ES-I3 (cell line): ENCODE measurements at regions not wholly inside any gene's neighbourhood (a gene's known extent, or its start where the extent isn't known, plus 50 kb on each side); places are given as distances from the start of the nearest gene placed in this dataset.

Experiments used
- H3K36me3 ChIP-seq: 2 replicates; pipeline ENCODE4 v1.6.1; 2013; ENCODE audit warnings: mild to moderate bottlenecking, low read length, control low read depth, moderate library complexity; ENCODE audit not compliant: insufficient read depth
- H3K4me1 ChIP-seq: 2 replicates; pipeline ENCODE4 v1.6.1; 2013; ENCODE audit warnings: mild to moderate bottlenecking, control low read depth, low read length; ENCODE audit not compliant: insufficient read depth
- H3K9ac ChIP-seq: 2 replicates; pipeline ENCODE4 v1.6.1; 2013; ENCODE audit warnings: low read depth, mild to moderate bottlenecking, low read length, moderate library complexity
- H3K9me3 ChIP-seq: 2 replicates; pipeline ENCODE4 v1.6.1; 2013; ENCODE audit warnings: mild to moderate bottlenecking, low read length, moderate library complexity; ENCODE audit not compliant: control insufficient read depth, insufficient read depth

DNA sequence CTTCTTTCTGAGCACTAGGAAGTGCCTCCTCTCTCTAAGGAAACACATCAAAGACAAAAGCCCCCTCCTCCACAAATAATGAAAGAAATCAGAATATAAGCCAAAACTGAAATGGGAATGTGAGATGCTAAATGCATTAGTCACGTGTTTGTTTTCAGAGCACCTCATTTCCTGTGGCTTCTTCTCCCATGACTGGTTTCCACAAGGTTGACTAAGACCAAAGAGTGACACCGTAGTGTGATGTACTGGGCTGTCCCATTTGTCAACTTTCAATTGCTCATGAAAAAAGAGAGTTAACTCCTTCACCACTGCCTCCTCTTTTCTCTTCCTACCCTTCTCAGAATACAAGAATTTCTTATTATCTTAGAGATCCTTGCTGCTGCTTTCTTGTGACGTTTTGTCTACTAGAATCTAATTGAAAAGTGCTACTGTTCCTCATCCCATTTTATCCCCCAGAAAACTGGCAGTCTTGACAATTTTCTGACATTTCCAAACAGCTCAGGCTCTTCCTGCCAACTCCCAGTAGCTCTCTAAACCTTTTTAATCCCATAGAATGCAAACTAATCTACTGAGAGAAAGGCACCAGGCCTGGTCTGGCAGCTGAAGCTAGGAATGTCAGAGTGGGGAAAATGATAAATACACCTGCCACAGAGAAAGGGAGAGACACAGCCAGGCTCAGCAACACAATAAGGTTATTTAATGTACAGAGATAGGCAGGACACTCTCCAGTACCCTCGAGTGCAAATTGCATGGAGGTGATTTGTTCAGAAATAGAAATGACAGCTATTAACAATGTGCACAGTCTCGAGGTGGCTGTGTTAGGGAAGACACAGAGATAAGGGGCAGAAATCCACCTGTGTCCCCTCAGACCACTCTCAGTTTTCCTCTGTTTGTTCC lies 671.7 kb upstream of the NRSN1 start:
- H3K36me3 ChIP-seq = no peaks in the 10 kb centered on the region
- no peaks in the 10 kb centered on the region for H3K9me3 ChIP-seq
- no peaks in the 10 kb centered on the region; the same call in 1 of the 2 replicates for H3K4me1 ChIP-seq
- H3K9ac ChIP-seq = no peak overlapping the region

DNA sequence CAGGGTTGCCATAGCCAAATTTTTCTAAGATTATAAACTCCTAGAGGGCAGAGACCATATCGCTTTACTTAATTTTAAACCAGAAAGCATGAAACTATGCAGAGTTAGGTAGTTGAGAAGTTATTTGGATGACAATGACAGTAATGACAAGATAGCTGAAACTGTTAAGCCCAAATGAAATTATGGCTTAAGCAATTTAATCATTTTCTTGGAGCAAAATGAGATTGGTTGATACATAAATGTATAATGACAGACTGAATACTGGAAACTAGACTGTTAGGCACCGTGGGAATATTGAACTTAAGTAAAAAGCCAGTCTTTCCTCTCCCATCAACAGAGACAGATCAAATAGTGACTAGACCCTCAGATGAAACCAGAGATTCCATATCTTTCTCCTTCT lies 670.3 kb upstream of the NRSN1 start:
- H3K9ac ChIP-seq = no peak overlapping the region
- no peaks in the 10 kb centered on the region for H3K36me3 ChIP-seq
- H3K4me1 ChIP-seq = no peaks in the 10 kb centered on the region; the same call in 1 of the 2 replicates
- no peaks in the 10 kb centered on the region for H3K9me3 ChIP-seq

DNA sequence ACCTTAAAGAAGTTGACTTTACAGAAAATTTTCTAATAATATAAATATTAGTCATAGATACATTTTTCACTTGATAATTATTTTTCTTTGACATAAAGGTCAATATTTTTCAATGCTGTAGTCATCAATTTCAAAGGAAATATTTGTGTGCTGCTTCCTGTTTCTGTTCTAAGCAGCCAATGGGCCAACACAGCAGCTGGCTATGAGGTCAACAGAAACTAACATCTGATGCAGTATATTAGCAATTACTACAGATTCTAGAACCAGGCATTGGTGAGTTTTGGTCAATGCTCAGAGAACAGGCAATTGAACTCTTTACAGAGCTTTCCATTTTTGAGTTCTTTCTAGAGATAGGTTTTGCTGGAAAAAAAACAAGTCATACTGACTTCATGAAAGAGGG lies 669.6 kb upstream of the NRSN1 start:
- H3K9me3 ChIP-seq = no peaks in the 10 kb centered on the region
- H3K4me1 ChIP-seq = no peaks in the 10 kb centered on the region; the same call in 1 of the 2 replicates
- H3K9ac ChIP-seq = no peak overlapping the region
- no peaks in the 10 kb centered on the region for H3K36me3 ChIP-seq

DNA sequence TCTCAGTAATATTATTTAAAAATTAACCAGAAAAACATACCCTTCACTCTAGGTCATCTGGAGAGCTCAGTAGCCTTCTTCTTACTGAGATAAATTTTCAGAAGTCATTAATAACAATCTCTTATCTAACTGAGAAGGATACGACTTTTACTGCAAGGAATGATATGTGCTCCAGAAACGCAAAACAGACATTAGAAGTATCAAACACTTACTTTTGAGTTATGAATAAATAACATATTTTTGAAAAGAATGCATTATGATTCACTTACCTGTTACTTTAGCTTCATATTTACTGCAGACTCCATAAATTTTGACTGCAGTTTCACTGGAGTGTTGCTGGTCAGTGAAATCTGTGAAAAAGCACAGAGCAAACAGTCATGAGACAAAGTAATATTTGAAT lies 668.7 kb upstream of the NRSN1 start:
- Histone ChIP-seq H3K9ac (no peak overlapping the region), H3K4me1 (no peaks in the 10 kb centered on the region; the same call in 1 of the 2 replicates), H3K36me3 (no peaks in the 10 kb centered on the region), H3K9me3 (no peaks in the 10 kb centered on the region)

DNA sequence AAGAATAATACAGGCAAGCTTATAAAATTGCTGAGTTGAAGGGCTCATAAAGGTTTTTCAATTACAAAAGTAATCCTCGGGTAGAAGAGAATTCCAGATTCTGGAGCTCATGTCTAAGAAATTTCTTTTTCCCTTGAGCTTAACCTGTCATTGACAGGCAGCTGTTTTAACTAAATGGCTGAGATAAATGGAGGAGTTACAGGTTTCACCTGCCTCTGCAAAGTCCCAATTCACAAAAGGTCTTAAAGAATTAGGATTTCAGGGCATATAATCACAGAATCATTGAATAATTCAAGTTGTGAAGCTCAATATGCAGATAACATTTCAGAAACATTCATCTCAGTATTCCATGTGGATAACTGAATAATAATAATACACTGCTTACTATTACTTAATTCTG lies 660.1 kb upstream of the NRSN1 start:
- Histone ChIP-seq H3K4me1 (no peaks in the 10 kb centered on the region), H3K9ac (no peak overlapping the region), H3K36me3 (no peaks in the 10 kb centered on the region)

DNA sequence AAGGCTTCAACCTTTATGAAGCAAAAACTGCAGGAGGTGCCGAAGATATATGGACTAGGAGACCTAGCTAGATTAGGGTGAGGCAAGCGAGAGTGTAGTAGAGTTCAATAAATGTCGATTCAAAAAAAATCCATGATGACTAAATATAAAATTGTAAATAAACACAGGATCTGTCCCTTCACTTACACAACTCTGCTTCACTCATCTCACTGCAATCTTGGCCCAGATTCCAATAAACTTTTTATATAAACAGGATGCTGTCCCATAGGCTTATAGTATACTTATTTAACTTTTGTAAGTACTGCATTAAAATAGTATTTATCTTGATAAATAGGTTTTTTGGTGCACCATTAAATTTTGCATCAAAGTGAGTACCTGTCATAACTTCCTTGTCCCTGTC lies 648.4 kb upstream of the NRSN1 start:
- Histone ChIP-seq H3K9ac (no peak overlapping the region), H3K9me3 (peaks cover 5% of the 10 kb centered on the region; the same call in 1 of the 2 replicates), H3K4me1 (no peaks in the 10 kb centered on the region), H3K36me3 (no peaks in the 10 kb centered on the region)

More for the DNA sequence above, 660.1 kb upstream of the NRSN1 start:
- no peaks in the 10 kb centered on the region for H3K9me3 ChIP-seq

DNA sequence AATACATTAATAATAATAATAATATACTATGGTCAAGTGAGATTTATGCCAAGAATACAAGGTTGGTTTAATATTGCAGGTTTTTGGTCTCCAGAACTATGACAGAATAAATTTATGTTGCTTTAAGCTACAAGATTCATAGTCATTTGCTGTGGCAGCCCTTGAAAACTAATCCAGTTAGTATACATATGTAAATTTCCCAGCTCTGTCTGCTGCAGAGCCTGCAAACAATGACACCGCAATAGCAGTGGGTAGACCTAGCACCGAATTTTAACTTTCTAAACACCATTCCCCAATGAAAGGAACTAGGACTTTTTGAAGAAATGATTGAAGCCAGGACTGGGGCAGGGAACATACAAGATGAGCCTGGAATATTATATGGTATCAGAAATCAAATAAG lies 647.7 kb upstream of the NRSN1 start:
- H3K36me3 ChIP-seq = no peaks in the 10 kb centered on the region
- peaks cover 5% of the 10 kb centered on the region; the same call in 1 of the 2 replicates for H3K9me3 ChIP-seq
- no peak overlapping the region for H3K9ac ChIP-seq
- H3K4me1 ChIP-seq = no peaks in the 10 kb centered on the region

DNA sequence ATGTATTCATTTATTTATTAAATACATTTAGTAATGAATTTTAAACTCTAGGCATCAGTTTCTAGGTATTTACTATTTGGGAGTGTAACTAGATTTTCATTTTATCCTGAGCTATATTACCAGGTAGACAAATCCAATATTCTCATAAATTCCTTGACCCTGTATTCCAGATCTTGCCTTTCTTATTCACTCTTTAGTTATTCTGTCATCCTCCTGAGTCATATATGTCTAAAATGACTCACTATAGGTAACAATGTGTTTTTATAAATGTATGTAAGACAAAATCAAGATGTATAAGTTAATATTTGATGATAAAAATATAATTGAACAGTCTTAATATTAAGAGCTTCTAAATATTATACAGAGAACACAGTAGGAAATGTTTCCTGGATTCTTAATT lies 642.1 kb upstream of the NRSN1 start:
- H3K36me3 ChIP-seq = no peaks in the 10 kb centered on the region

DNA sequence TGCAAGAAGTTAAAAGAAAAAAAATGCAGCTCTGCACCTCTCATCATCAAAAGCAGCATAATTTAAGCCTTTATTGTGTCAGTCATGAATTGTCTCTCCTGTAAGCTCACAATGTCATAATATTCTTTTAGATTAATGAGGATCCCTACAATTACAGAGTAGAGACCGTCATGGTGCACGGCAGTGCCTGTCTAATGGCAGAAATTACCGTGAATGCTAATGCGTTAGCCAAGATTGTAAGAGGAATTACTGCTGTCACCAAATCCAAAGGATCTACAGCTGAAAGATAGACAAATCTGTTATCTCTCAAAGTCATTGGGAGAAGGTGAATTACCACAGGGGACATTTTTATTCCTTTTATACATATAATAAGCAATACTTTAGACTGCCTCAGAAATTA lies 631.6 kb upstream of the NRSN1 start:
- no peaks in the 10 kb centered on the region for H3K9me3 ChIP-seq
- H3K36me3 ChIP-seq = no peaks in the 10 kb centered on the region
- H3K9ac ChIP-seq = no peak overlapping the region
- no peaks in the 10 kb centered on the region for H3K4me1 ChIP-seq

More for the DNA sequence above, 642.1 kb upstream of the NRSN1 start:
- Histone ChIP-seq H3K9me3 (no peaks in the 10 kb centered on the region), H3K4me1 (no peaks in the 10 kb centered on the region), H3K9ac (no peak overlapping the region)

DNA sequence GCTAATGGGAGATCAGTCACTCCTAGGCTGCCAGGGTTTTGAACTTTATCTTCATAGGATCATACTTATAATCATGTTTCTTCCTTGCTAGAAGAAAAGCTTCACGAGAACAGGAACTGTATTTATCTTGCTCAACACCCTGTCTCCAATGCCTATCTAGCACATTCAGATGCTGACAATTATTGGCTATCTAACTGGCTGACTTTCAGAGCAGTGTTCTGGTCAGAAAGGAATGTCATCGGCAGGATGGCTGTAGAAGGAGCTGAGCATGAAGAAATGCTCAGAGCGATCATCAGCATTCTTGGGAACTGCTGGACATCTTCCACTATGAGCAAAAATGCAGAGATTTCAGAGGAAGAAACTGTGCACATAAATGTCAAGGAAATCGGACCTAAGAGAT lies 628.0 kb upstream of the NRSN1 start:
- Histone ChIP-seq H3K9me3 (no peaks in the 10 kb centered on the region), H3K36me3 (no peaks in the 10 kb centered on the region), H3K9ac (no peak overlapping the region), H3K4me1 (no peaks in the 10 kb centered on the region)

DNA sequence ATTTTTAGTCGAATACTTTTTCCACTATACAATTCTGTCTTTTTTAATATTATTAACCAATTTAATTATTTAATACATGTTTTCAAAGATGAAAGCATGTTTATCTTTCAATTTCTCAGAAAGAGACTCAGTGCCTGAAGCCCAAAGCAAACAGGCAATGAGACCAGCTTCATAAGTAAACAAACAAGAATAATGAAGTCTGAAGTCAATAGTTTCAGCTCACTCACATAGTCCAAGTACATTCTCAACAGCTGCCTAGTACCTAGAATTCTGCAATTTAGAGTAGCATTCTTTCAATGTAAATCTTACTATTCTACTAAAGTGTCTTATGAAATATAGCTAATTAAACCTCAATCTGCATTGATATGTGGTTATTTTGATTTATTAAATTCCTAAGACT lies 626.5 kb upstream of the NRSN1 start:
- no peaks in the 10 kb centered on the region for H3K4me1 ChIP-seq
- H3K36me3 ChIP-seq = no peaks in the 10 kb centered on the region
- H3K9ac ChIP-seq = no peak overlapping the region
- H3K9me3 ChIP-seq = no peaks in the 10 kb centered on the region

DNA sequence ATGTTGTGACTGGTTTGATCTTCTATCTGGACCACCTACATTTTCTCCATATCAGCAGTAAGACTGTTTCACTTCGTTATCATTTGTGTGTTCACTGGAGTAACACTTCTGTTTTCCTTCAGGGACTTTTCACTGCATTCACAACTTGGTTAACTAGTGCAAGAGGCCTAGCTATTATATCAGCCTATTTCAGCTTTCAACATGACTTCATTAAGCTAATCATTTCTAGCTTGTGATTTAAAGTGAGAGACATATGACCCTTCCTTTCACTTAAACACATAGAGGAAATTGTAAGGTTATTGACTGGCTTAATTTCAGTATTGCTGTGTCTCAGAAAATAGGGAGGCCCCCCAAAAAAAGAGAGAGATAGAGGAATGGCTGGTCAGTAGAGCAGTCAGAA lies 622.8 kb upstream of the NRSN1 start:
- Histone ChIP-seq H3K9ac (no peak overlapping the region), H3K9me3 (no peaks in the 10 kb centered on the region), H3K4me1 (no peaks in the 10 kb centered on the region), H3K36me3 (no peaks in the 10 kb centered on the region)

DNA sequence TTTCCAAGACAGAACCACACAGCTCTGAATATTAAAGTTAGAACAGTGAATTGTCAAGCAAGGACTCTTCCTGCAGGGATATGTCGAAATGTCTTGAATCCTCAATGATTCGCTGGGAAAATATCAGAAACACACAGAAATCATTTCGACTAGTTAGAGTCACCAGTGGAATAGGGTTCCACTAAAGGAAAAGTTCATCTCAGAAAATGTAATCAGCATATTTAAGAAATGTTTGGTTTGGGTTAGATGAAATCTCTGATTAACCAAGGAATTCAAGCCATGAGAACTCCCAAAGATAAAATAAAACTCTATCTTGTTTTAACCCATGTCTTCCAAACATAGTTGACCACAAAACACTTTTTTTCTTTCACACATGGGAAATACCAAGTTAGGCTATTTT lies 621.0 kb upstream of the NRSN1 start:
- H3K4me1 ChIP-seq = no peaks in the 10 kb centered on the region
- no peaks in the 10 kb centered on the region for H3K36me3 ChIP-seq
- H3K9ac ChIP-seq = no peak overlapping the region
- no peaks in the 10 kb centered on the region for H3K9me3 ChIP-seq

DNA sequence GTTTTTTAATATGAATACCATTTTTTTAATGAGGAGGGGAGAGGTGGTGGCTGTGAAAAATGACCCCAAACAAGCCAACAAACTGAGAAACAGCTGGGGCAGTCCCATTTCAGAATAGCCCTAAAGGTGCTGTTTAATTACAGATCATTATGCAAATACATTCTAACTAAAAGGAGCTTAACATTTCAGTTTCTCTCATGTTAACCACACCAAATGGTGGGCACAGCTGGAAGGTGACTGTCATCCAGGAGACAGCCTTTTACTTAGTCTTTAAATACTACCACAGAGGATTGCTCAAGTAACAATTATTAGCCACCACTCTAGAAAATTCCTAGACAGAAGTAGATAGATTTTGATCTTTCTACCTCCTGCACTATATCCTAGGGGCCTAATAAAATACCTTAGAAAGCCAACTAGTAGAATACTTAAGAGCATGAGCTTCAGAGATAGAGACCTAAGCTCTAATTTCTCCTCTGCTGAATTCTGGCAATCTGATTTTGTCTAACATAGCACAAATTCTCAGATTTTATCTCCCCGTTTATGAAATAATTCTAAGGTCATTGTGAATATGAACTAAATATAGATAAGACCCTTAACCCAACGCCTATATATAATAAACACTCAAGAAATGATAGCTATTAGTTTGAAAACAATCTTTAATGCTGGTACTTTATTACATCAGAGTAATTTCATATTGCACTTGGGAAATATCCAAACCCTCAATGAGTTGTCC lies 615.1 kb upstream of the NRSN1 start:
- no peaks in the 10 kb centered on the region for H3K36me3 ChIP-seq
- H3K9me3 ChIP-seq = no peaks in the 10 kb centered on the region
- no peaks in the 10 kb centered on the region for H3K4me1 ChIP-seq
- no peak overlapping the region for H3K9ac ChIP-seq

DNA sequence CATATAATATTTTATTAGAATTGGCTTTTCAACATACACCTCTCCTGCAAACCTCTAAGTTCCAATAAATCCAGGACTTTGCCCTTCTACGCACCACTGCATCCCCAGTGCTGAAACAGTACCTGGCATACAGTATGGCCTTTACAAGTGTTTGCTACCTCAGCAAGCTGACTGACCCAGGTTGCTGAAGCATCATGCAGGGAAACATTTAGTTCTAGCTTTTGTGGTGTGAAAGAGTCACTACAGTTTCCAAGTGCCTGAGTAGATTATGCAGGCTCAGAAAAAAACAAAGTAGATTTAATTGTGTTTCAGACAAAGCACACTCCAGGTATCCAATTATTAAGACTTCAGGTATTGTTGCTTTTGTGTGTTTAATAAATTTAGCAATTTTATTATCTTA lies 614.2 kb upstream of the NRSN1 start:
- no peak overlapping the region for H3K9ac ChIP-seq
- H3K4me1 ChIP-seq = no peaks in the 10 kb centered on the region
- no peaks in the 10 kb centered on the region for H3K9me3 ChIP-seq
- H3K36me3 ChIP-seq = no peaks in the 10 kb centered on the region
